Neural progenitor cell (in vitro differentiated cells): ENCODE measurements at regions not wholly inside any gene's neighbourhood (a gene's known extent, or its start where the extent isn't known, plus 50 kb on each side); places are given as distances from the start of the nearest gene placed in this dataset.

ENCODE experiments used
- EZH2phosphoT487 ChIP-seq: fragments of 200-600 bp; sonication (generic); IDR thresholded peaks from 2 replicates; pipeline ENCODE4 v1.6.1; 2017; ENCODE audit warnings: antibody characterized with exemption
- TF ChIP-seq, protein P1 (sequence below): fragments of 200-600 bp; sonication (generic); IDR thresholded peaks from 2 replicates; pipeline ENCODE4 v1.5.1; 2017; ENCODE audit warnings: antibody characterized with exemption, mild to moderate bottlenecking

DNA sequence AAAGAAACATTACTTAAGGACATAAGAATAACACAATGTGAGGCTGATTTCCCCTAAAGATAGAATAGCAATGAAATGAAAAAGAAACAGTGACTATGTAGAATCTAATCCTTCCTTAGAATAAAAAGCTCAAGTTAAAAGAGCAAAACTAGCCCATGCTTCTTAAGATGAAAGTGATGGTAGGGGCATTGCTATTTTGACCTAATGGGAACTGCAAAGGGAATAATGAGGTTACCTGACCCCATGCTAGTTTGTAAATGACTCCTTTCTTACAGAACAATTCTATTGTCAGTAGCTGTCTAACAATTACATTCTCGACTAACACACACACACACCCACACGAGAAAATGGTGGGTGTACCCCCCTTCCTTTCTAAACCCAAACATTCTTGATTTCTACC, 575.8 kb downstream of the CSNK1G3 start:
- TF ChIP-seq, protein P1, sequence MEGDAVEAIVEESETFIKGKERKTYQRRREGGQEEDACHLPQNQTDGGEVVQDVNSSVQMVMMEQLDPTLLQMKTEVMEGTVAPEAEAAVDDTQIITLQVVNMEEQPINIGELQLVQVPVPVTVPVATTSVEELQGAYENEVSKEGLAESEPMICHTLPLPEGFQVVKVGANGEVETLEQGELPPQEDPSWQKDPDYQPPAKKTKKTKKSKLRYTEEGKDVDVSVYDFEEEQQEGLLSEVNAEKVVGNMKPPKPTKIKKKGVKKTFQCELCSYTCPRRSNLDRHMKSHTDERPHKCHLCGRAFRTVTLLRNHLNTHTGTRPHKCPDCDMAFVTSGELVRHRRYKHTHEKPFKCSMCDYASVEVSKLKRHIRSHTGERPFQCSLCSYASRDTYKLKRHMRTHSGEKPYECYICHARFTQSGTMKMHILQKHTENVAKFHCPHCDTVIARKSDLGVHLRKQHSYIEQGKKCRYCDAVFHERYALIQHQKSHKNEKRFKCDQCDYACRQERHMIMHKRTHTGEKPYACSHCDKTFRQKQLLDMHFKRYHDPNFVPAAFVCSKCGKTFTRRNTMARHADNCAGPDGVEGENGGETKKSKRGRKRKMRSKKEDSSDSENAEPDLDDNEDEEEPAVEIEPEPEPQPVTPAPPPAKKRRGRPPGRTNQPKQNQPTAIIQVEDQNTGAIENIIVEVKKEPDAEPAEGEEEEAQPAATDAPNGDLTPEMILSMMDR: no peak
- peak; percentile 77 for TF ChIP-seq EZH2phosphoT487
